HG03196 (cell line): ENCODE measurements at regions not wholly inside any gene's neighbourhood (a gene's known extent, or its start where the extent isn't known, plus 50 kb on each side); places are given as distances from the start of the nearest gene placed in this dataset.
"Not testable (repeated sequence)": the region's sequence is repeated elsewhere in the genome, so short reads cannot be mapped to it uniquely, and the experiment has no call there.

Source experiments
- ATAC-seq: cut with Tn5 transposase; IDR thresholded peaks from one replicate; pipeline ENCODE4 v1.9.1; 2021; ENCODE audit not compliant: unreplicated experiment

DNA sequence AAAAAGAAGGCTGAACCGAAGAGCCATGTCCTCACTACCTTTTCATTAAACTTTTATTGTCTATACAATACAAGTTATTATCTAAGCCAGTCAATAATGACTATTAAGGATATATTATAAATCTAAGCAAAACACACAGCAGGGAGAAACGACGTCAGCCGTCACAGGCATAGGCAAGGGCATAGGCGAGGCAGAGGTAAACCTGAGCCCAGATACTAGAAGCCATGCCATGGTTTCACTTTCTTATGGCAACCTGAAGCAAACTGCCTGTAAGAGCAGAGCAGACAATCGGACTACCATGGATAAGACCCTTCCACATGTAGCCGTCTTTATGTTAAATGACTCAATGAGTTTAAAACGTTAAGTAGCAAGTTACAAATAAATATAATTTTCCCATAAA is 238.5 kb upstream of the ZNF521 start:
- ATAC-seq: no peak

DNA sequence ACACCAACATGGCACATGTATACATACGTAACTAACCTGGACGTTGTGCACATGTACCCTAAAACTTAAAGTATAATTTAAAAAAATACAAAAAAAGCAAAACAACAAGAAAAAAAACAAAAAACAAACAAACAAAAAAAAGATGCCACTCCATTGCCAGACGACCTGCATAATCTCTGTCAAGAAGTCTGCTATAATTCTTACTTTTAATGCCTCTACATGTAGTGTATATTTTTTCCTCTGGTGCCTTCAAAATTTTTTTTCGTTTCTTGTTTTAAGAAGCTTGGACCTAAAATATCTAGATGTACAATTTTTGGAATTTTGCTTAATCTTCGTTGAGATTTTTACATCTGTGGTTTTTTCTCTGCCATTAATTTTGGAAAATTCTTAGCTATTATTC is 235.6 kb upstream of the ZNF521 start:
- ATAC-seq: no peak

DNA sequence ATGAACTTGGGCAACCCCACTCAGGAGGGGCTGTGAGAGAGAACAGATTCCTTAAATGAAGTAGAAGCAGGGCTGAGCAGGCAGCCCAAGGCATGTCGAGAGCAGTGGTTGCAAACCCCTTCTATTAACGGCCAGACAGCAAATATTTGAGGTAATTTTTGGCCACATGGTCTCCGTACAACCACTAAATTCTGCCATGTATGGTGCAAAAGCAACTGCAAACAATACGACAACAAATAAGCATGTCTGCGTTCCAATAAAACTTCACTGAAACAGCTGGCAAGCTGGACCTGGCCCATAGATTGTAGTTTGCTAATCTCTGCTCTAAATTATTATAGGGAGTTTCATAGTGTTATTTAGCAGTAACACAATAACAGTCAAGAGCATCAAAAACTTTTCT is 217.0 kb upstream of the ZNF521 start:
- no peak for ATAC-seq

DNA sequence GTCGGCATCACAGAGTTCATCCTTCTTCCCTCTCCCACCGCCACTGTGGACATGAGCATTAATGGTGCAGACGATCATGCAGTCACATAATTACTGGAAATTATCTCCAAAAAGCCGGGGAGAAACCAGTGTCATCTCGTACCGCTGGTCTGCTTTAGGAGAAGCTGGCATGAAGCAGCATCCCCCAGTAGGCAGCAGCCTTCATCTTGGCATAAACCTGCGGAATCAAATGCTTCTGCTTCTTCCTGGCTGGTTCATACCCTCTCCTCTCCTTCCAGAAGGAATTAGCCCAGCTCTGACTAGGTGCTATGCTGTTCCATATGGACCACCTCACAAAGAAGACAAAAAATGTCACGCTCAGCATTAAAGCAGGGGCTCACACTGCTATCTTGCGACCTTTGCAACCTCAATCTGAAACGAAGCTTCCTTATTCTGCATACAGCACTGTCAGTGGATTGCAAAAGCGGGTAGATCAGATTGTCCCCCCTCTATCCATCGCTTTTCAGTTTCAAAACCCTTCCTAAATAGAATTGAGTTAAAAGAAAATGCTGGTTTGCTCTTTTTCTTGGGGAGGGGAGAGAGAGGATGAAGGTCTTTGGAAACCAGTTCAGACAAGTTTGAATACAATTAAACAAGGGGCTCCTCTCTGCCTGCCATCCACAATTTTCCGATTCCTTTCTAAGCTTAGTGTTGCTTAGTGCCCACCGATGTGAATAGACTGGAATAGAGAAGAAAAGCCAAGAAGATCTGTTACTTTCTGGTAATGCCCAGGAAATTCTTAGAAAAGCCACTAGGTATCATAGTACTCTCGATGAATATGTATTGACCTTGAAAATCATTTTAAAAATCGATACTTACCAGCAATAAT is 212.1 kb upstream of the ZNF521 start:
- ATAC-seq: no peak

DNA sequence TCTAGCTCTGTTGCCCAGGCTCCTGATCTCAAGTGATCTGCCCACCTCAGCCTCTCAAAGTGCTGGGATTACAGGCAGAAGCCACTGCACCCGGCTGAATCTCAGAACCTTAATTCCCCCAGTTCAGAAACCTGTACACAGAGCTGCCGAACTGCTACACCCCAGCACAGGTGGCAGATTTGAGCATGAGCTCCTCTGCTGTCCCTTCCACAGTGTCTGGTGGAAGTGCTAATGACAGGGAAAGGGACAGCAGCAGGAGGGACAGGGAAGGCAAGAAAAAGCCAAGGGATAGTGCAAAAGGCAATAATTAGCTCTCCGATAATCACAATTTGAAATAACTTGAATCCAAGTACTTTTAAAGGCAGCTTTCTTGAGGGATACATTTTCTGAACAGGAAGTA is 211.4 kb upstream of the ZNF521 start:
- ATAC-seq: no peak

DNA sequence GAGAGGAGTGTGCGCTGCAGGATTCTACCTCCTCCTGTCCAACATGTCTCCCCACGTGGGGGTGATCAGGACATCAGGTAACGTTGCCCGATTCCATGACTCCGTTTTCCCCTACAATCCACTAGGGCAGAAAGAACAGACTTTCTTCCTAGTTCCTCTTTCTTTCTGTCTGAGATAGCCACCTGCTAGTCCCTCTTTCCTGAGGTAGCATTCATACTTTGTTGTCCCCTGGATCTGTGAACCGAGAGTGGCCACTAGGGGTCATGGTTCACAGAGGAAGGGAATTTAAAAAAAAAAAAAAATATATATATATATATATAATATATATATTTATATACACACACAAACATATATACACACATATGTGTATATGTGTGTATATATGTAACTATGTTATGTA is 210.0 kb upstream of the ZNF521 start:
- no peak for ATAC-seq

DNA sequence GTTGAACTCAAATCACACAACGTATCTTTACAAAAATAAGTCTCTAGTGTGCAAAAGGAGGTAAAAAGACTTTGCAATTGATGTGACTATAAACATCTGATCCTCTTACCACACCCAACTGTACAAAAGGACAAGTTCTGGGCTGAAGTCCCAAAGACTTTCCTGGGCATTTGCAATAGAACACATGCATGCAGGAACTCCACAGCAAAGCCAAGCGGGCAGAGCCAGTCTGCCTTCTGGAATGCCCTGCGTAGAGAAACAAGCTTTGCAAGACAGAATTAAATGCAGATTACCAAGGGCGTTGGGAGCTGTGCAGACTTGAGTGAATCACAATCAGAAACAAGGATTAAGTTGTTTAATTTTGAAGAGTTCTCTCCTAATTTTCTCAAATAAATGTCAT is 208.4 kb upstream of the ZNF521 start:
- no peak for ATAC-seq

DNA sequence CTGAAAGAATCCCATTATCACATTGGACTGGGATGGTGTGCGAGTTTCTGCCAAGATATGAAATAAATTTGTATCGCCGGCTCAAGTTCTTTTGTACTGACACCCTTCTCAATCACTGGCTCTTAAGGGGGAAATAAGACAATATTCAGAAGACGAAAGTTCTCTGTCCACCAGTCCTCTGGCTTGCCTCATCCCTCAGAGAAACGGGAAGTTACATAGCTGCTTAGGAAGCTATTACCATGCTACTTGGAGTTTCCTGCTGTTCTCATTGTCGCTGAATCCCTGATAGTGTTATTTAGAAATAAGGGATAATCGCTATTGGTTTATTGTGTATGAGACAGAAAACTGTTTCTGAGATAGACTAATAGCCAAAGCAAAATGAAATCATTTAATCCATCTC is 205.0 kb upstream of the ZNF521 start:
- no peak for ATAC-seq

DNA sequence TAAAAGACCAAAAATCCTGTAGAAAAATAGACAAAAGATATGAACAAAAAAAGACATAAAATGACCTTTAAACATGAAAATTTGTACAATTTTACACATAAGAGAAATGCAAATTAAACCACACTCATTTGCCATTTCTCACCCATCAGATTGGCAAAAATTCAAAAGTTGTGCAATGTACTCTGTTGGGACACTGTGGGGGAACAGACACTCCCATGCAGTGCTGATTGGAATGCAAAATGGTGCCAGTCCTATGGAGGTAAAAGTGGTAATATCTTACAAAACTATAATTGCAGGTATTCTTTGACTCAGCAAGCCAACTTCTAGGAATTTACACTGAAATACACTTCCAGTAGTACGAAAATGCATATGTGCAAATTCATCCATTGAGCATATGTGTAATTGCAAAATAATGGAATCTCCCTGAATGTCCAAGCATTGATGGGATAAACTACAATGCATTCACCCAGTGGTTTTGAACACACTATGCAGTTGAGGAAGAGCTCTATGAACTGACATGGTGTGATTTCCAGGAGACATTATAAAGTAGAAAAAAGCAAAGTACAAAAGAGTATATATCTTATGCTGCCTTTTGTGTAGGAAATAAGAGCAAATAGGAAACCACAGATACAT is 201.8 kb upstream of the ZNF521 start:
- ATAC-seq: no peak

DNA sequence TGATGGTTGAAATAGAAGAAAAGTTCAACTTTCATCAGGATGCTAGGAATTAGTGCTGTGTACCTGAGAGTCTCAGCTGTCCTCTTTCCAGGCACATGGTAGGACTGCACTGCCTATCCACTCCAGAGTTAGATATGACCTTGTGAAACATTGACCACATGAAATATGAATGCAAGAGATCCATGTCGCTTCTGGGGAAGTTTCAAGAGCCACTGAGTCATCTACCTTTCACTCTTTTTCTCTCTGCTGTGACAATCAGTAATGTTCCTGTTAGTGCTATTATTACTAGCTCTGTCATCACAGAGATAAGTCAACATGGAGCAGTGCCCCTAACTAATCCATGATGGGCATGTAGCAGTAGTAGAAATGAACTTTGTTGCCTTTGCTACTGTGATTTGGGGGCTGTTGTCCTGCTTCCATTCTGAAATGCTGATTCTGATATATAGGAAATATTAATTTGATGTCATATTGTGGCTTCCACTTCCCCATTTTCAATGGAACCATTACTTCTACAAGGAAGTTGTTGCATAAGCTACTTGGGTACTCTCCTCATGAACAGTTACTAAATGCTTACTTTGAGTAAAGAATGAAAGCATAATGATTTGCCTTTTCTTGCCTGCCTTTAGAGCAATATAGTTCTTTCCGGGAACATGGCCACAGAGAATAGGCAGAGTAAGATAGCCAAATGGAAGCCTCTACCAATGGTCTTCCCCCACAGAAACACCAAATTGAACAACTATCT is 192.8 kb upstream of the ZNF521 start:
- ATAC-seq: no peak

DNA sequence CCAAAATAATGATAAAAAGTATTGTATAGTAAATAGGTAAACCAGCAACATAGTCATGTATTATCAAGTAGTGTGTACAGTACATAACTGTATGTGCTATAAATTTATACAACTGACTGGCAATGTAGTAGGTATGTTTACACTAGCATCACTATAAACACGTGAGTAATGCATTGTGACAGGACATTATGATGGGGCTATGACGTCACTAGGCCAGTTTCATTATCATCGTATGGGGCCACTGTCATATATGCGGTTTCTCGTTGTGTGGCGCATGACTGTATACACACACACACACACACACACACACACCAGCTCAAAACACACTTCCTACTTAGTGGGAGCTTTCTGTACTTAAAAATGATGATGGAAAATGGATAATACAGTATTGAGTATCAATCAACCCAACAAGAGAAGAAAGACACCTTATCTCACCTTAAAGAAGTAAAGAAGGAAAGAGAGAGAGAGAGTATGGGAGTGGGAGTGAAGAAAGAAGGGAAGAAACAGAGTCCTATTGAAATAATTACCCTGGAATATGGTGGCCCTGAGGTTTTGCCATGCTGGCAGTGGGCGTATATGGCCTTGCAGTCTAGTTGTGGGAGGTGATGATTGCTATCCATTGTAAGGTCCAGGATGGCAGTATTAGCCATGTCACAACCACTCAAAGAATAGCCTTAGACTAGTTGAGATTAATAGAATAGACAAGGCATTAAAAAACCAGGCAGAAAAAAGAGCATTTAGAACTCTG is 186.4 kb upstream of the ZNF521 start:
- ATAC-seq: no peak

DNA sequence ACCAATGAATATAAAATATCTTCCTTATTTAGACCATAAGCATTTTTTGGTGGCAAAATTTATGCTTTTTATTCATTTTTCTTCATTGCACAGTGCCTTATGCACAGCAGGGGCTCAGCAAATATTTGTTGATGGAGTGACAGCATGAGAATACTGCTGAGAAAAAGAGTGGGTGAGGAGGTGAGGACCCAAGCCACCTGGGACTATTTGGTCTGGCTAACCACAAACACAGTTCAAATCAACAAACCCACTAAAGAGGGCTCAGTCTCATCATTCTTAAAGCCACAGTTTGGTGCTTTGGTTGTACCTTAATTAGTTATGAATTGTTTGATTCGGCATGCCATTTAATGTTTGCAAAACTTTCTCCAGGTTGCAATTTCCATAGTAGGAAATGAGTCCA is 183.5 kb upstream of the ZNF521 start:
- no peak for ATAC-seq

DNA sequence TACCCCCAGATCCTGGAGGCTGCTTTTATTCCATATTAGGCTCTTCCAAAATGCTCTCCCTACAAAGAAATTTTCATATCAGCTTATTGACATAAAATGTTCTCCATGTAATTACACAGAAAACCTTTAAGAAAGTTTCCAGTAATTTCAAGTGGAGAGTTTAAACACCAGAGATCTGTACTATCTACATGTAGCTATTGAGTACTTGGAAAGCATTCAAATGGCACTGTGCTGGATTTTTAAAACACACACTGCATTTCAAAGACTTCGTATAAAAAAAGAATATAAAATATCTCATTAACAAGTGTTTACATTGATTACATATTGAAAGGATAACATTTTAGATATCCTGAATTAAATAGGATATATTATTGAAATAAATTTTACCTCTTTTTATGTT is 182.4 kb upstream of the ZNF521 start:
- ATAC-seq: no peak

DNA sequence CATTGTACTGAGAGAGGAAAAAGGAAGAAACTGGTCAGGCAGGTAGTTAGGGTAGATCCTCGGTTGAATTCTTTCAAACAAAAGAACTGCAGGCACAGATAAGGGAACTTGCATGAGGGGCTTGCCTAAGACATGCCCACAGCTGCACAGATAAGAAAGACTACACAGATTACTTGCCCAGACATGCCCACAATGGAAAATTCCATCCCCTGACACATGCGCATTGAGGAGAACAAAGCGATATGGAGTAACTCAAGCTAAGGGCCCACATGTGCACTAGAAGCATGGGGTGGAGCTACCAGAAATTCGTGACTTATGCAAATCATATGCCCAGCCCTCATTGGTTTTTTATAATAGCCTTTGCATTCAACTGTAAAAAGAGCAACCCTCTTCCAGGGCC is 181.3 kb upstream of the ZNF521 start:
- ATAC-seq: no peak

DNA sequence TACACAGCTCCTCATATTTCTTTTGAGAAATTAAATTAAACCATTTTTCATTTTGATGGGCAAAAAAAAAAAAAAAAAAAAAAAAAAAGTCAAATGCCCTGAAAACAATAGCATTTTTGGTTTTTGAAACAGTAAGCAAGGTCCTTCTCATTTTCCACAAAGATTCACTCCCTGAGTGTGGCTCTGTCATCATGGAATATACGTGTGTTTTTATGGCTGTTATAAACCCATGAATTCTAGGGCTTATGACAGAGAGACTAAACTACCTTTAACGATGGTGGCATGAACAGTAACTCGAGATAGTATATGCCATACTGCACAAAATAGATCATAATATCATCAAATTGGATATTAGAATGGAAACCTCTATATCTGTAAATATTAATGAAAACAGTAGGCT is 179.2 kb upstream of the ZNF521 start:
- ATAC-seq: no peak

DNA sequence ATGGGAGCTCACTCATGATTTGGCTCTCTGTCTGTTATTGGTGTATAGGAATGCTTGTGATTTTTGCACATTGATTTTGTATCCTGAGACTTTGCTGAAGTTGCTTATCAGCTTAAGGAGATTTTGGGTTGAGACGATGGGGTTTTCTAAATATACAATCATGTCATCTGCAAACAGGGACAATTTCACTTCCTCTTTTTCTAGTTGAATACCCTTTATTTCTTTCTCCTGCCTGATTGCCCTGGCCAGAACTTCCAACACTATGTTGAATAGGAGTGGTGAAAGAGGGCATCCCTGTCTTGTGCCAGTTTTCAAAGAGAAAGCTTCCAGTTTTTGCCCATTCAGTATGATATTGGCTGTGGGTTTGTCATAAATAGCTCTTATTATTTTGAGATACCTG is 173.8 kb upstream of the ZNF521 start:
- ATAC-seq: not testable (repeated sequence)

DNA sequence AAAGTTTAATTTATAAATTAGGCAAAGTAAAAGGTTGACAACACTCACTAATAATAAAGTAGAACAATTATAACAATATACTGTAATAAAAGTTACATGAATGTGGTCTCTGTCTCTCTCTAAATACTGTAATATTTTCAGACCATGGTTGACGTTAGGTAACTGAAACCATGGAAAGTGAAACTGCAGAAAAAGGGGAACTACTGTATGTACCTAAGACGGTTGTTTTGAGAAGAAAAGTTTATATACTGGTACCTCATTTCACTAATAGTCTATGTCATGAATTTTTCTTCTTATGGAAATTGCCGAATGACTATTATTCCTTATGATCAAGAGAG is 166.7 kb upstream of the ZNF521 start:
- ATAC-seq: peak; percentile 95

DNA sequence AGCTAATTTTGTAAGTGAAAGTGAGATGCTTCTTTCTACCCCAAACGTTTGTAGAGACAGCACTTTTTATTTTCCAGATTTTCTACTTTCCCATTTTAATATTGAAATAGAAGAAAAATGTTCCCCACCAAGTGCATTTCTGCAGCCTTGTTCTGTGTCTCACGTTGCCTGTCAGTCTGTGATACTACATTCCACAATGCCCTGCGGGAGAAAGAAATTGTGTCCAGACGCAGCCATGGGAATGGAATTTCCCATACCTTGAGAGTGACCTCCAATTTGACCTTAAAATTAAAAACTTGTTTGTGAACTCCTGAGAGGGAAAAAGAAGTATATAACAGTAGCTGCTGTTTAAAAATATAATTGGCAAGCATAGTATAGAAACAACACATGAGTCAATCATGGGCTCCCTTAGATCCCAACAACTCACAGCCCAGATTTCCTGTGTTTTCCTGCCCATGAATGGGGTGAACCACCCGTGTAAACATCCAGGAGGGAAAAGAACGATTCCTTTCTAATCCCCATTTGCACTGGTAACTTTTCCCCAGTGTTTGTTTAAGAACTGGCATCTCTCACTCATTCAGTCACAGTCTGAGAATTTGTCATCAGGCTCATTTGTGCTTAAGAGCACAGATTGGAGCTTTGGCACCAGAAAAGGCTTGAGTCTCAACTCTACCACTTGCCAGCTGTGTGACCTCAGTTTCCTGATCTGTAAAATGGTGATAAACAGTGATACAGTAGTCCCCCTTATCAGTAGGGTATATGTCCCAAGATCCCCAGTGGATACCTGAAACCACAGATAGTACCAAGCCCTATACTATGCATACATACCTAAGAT is 166.1 kb upstream of the ZNF521 start:
- peak; percentile 18 for ATAC-seq

DNA sequence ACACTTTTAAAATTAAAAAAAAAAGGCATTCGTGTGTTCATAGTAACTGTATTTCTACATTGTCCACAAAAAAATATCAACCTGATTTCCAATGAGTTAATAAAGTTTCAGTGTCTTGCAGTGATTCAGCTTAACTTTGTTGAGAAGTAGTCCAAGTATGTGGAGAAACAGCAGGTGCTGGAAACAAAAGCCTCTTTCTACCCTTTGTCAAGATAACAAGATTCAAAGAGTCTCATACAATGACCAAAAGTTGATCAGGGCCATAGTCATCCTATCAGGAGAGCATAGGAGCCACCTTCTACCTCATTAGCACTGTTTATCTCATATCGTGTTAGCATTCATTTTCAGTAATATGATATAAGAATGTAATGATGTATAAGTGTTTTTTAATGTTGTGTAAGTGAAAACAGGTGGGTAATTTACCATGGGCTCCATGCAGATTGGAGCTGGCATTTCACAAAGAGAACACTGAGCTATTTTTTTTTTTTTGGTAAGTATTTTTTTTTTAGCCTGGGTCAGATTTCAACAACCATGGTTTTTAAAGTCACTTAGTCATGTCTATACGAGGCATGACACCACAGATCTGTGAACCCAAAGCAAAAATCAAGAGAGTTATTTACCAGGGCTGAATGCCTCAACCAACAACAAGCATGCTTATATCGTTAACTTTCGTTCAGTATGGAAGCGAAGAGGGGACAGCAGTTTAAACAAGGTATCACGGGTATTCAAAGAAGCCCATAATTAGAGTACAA is 165.0 kb upstream of the ZNF521 start:
- no peak for ATAC-seq

DNA sequence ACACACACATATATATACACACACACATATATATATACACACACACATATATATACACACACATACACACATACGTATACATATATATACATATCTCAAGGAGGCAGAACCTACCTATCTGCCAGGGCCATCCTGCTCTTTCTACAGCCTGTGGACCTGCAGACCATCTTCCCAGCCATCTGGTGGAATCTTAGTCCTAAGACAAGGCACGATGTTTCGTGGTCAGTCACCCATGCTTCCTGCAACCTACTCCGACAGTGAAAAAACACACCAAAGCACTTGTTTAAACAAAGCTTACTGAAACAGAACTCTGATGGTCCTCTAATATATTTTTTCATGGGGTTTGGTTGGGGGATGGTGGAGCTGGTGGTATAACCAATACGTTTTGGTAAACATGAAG is 164.2 kb upstream of the ZNF521 start:
- ATAC-seq: no peak
